HL-60 (cell line): ENCODE measurements at regions not wholly inside any gene's neighbourhood (a gene's known extent, or its start where the extent isn't known, plus 50 kb on each side); places are given as distances from the start of the nearest gene placed in this dataset.
"Not testable (repeated sequence)": the region's sequence is repeated elsewhere in the genome, so short reads cannot be mapped to it uniquely, and the experiment has no call there.

Source experiments
- DNase-seq, 2 experiments: peaks; one replicate each; pipeline ENCODE4 v3.0.0-alpha.2; 2010 to 2020; ENCODE audit warnings: low read depth in 1 of 2, low spot score in 1 of 2
- H3K27ac ChIP-seq: fragments of 250-450 bp; sonication (Bioruptor Pico); replicated peaks from 2 replicates; pipeline ENCODE4 v1.5.1; 2020; ENCODE audit warnings: mild to moderate bottlenecking, moderate library complexity
- H3K27me3 ChIP-seq: fragments of 250-450 bp; sonication (Bioruptor Pico); 2 replicates; pipeline ENCODE4 v1.5.1; 2021; ENCODE audit warnings: mild to moderate bottlenecking, moderate library complexity; ENCODE audit not compliant: insufficient read depth, poor library complexity, severe bottlenecking
- H3K4me3 ChIP-seq: replicated peaks from 2 replicates; pipeline ENCODE4 v1.5.1; 2011; ENCODE audit warnings: mild to moderate bottlenecking, control low read depth, low read length; ENCODE audit not compliant: insufficient read depth
- GABPA ChIP-seq: IDR thresholded peaks from 2 replicates; pipeline ENCODE4 v1.6.1; 2012; ENCODE audit warnings: low read depth
- POLR2AphosphoS5 ChIP-seq: IDR thresholded peaks from 2 replicates; pipeline ENCODE4 v1.6.1; 2012; ENCODE audit warnings: low read depth
- SPI1 ChIP-seq: IDR thresholded peaks from 2 replicates; pipeline ENCODE4 v1.6.1; 2012; ENCODE audit warnings: low read depth, mild to moderate bottlenecking, borderline replicate concordance
- TF ChIP-seq, protein P1 (sequence below): IDR thresholded peaks from 2 replicates; pipeline ENCODE4 v1.6.1; 2012; ENCODE audit warnings: low read depth; ENCODE audit not compliant: insufficient replicate concordance
- TF ChIP-seq, protein P2 (sequence below): IDR thresholded peaks from one replicate; pipeline ENCODE4 v1.5.1; 2011; ENCODE audit warnings: low read length, control low read depth, inconsistent platforms; ENCODE audit not compliant: insufficient read depth

DNA sequence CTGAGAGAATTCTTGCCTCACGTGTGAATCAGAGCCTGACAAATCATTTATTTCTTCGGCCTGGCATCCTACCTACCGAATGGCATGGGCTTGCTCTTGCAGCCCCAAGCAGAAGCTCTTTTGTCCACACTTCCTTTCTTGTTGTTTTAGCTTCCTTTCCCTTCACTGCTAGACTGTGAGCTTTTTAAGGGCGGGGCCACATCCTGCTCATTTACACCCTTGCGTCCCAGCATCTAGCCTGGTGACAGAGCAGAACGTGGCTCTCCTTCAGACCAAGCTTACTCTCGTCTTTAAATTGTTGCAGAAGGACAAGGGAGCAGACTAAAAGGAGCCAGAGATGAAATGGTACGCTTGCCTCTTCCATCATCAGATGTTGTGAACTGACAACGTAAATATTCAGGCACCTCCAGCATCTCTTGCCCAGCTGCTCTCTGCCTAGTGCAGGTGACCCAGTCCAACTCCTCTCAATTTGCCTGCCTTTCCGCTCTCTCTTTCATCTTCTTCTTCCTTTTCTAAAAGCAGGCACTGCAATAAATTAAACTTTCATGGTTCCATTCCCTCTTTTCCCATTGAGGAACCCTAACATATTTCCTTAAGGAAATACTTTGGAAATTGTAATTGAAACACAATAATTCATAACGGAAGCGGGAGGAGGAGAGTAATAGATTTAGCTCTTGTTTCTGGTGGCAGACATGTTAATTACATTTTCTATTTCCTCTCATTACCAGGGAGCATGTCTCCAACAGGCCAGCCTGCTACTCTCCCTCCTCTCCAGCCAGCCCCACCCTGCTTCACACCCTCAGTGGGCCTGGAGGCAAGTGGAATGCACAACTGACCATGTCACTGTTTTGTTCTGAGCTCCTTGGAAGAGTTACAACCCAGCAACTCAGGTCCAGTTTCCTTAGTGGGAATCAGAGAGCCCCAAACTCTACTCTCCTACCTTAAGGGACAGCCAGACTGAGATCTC lies 228.1 kb upstream of the TRIB2 start:
- TF ChIP-seq SPI1 = no peak
- TF ChIP-seq, protein P1, sequence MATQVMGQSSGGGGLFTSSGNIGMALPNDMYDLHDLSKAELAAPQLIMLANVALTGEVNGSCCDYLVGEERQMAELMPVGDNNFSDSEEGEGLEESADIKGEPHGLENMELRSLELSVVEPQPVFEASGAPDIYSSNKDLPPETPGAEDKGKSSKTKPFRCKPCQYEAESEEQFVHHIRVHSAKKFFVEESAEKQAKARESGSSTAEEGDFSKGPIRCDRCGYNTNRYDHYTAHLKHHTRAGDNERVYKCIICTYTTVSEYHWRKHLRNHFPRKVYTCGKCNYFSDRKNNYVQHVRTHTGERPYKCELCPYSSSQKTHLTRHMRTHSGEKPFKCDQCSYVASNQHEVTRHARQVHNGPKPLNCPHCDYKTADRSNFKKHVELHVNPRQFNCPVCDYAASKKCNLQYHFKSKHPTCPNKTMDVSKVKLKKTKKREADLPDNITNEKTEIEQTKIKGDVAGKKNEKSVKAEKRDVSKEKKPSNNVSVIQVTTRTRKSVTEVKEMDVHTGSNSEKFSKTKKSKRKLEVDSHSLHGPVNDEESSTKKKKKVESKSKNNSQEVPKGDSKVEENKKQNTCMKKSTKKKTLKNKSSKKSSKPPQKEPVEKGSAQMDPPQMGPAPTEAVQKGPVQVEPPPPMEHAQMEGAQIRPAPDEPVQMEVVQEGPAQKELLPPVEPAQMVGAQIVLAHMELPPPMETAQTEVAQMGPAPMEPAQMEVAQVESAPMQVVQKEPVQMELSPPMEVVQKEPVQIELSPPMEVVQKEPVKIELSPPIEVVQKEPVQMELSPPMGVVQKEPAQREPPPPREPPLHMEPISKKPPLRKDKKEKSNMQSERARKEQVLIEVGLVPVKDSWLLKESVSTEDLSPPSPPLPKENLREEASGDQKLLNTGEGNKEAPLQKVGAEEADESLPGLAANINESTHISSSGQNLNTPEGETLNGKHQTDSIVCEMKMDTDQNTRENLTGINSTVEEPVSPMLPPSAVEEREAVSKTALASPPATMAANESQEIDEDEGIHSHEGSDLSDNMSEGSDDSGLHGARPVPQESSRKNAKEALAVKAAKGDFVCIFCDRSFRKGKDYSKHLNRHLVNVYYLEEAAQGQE = no peak
- TF ChIP-seq POLR2AphosphoS5 = no peak
- TF ChIP-seq, protein P2, sequence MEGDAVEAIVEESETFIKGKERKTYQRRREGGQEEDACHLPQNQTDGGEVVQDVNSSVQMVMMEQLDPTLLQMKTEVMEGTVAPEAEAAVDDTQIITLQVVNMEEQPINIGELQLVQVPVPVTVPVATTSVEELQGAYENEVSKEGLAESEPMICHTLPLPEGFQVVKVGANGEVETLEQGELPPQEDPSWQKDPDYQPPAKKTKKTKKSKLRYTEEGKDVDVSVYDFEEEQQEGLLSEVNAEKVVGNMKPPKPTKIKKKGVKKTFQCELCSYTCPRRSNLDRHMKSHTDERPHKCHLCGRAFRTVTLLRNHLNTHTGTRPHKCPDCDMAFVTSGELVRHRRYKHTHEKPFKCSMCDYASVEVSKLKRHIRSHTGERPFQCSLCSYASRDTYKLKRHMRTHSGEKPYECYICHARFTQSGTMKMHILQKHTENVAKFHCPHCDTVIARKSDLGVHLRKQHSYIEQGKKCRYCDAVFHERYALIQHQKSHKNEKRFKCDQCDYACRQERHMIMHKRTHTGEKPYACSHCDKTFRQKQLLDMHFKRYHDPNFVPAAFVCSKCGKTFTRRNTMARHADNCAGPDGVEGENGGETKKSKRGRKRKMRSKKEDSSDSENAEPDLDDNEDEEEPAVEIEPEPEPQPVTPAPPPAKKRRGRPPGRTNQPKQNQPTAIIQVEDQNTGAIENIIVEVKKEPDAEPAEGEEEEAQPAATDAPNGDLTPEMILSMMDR = no peak
- no peak for TF ChIP-seq GABPA
- H3K27ac ChIP-seq = no peak overlapping the region
- no peak for DNase-seq
- no peak overlapping the region for H3K4me3 ChIP-seq
- H3K27me3 ChIP-seq = no peaks in the 10 kb centered on the region

DNA sequence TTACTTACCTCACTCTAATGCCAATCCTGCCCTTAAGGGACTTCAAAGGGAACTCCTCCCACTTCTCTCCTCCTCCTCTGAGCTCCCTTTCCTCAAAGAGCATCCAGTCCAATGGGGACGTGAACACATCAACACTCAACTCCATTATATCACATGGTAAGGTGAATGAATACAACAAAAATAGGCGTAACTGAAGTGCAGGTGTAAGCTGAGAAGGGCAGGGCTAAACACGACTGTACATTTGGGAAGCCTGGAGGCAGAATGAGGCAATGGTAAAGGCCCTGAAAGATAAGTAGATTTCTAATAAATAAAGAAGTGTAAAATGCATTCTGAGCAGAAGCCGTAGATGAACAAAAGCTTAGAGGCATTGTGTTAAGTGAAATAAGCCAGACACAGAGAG lies 226.1 kb upstream of the TRIB2 start:
- TF ChIP-seq POLR2AphosphoS5 (no peak), SPI1 (no peak), GABPA (no peak)
- TF ChIP-seq, protein P1 = no peak
- TF ChIP-seq, protein P2 = no peak
- H3K27me3 ChIP-seq = no peaks in the 10 kb centered on the region
- H3K27ac ChIP-seq = no peak overlapping the region
- no peak overlapping the region for H3K4me3 ChIP-seq
- DNase-seq = no peak

DNA sequence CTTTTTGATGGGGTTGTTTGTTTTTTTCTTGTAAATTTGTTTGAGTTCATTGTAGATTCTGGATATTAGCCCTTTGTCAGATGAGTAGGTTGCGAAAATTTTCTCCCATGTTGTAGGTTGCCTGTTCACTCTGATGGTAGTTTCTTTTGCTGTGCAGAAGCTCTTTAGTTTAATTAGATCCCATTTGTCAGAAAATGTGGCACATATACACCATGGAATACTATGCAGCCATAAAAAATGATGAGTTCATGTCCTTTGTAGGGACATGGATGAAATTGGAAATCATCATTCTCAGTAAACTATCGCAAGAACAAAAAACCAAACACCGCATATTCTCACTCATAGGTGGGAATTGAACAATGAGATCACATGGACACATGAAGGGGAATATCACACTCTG lies 224.4 kb upstream of the TRIB2 start:
- H3K27me3 ChIP-seq, DNase-seq, H3K27ac ChIP-seq, H3K4me3 ChIP-seq: not testable (repeated sequence)

DNA sequence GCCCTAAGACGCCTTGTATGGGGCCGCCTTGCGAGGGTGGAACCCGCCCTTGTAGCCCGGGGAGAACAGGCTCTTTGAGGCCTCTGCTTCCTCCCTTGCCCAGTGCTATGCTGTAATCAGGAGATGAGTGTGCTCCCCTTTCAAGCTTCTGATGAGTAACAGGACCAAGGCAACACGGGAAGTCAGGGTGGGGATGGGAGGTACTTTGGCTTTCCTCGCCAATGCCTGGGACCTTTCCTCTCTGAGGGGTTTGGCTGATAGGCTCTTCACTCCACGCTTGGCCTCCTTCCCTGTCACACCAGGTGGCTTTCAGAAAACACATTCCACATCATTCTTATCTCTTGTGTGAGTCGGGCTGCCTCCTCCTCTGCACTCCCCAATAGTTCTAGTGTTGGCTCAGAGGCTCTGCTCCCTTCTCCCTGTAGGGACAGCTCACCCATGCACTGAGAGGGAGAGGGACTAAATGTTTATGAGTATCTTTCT lies 223.7 kb upstream of the TRIB2 start:
- TF ChIP-seq POLR2AphosphoS5 (no peak), SPI1 (no peak), GABPA (no peak)
- TF ChIP-seq, protein P2 = no peak
- TF ChIP-seq, protein P1 = no peak
- Histone ChIP-seq H3K4me3 (no peak overlapping the region), H3K27me3 (no peaks in the 10 kb centered on the region), H3K27ac (no peak overlapping the region)
- DNase-seq = no peak
